IPS-NIHi7 (cell line): ENCODE measurements at regions not wholly inside any gene's neighbourhood (a gene's known extent, or its start where the extent isn't known, plus 50 kb on each side); places are given as distances from the start of the nearest gene placed in this dataset.

Experiments
- DNase-seq: peaks from one replicate; pipeline ENCODE4 v3.0.0; 2012; ENCODE audit warnings: mixed read lengths; ENCODE audit errors: extremely low spot score

GRCh38 chr19:30743702-30744101 is 371.5 kb downstream of the ZNF536 start:
- DNase-seq = no peak

- DNase-seq = no peak
Observed at GRCh38 chr19:30743011-30743410, 370.8 kb downstream of the ZNF536 start.

GRCh38 chr19:30742406-30742938 is 370.3 kb downstream of the ZNF536 start:
- no peak for DNase-seq

- DNase-seq = no peak
Observed at GRCh38 chr19:30741566-30741965, 369.4 kb downstream of the ZNF536 start.

GRCh38 chr19:30739394-30739793 is 367.2 kb downstream of the ZNF536 start:
- no peak for DNase-seq

GRCh38 chr19:30738047-30738446 is 365.9 kb downstream of the ZNF536 start:
- DNase-seq = no peak

GRCh38 chr19:30734669-30735068 is 362.5 kb downstream of the ZNF536 start:
- no peak for DNase-seq

- peak; percentile 31 for DNase-seq
Observed at GRCh38 chr19:30733826-30734550, 361.8 kb downstream of the ZNF536 start.

- DNase-seq = no peak
Observed at GRCh38 chr19:30731591-30731990, 359.4 kb downstream of the ZNF536 start.

GRCh38 chr19:30729451-30729850 is 357.3 kb downstream of the ZNF536 start:
- no peak for DNase-seq

- no peak for DNase-seq
Observed at GRCh38 chr19:30722761-30723160, 350.6 kb downstream of the ZNF536 start.

- DNase-seq = no peak
Observed at GRCh38 chr19:30722186-30722585, 350.0 kb downstream of the ZNF536 start.

- peak; percentile 49 for DNase-seq
Observed at GRCh38 chr19:30719999-30720345, 347.8 kb downstream of the ZNF536 start.

- peak; percentile 65 for DNase-seq
Observed at GRCh38 chr19:30719189-30719998, 347.2 kb downstream of the ZNF536 start.

GRCh38 chr19:30718707-30719106 is 346.5 kb downstream of the ZNF536 start:
- no peak for DNase-seq

GRCh38 chr19:30718014-30718413 is 345.8 kb downstream of the ZNF536 start:
- no peak for DNase-seq

GRCh38 chr19:30717381-30717780 is 345.2 kb downstream of the ZNF536 start:
- DNase-seq = no peak

- no peak for DNase-seq
Observed at GRCh38 chr19:30712431-30713337, 340.5 kb downstream of the ZNF536 start.

- DNase-seq = no peak
Observed at GRCh38 chr19:30711826-30712225, 339.6 kb downstream of the ZNF536 start.

GRCh38 chr19:30711296-30711695 is 339.1 kb downstream of the ZNF536 start:
- no peak for DNase-seq

GRCh38 chr19:30710721-30711120 is 338.5 kb downstream of the ZNF536 start:
- no peak for DNase-seq
